Neuron (in vitro differentiated cells): ENCODE measurements at regions not wholly inside any gene's neighbourhood (a gene's known extent, or its start where the extent isn't known, plus 50 kb on each side); places are given as distances from the start of the nearest gene placed in this dataset.

Experiments used
- H2AFZ ChIP-seq: one replicate; pipeline ENCODE4 v1.6.1; 2013; ENCODE audit warnings: low read depth, mild to moderate bottlenecking, inconsistent platforms, low read length, moderate library complexity
- H3K27me3 ChIP-seq: one replicate; pipeline ENCODE4 v1.6.1; 2013; ENCODE audit warnings: low read length; ENCODE audit not compliant: insufficient read depth
- H3K36me3 ChIP-seq: one replicate; pipeline ENCODE4 v1.6.1; 2013; ENCODE audit warnings: low read length; ENCODE audit not compliant: insufficient read depth
- H3K4me1 ChIP-seq: one replicate; pipeline ENCODE4 v1.6.1; 2013; ENCODE audit warnings: low read length; ENCODE audit not compliant: insufficient read depth
- H3K4me3 ChIP-seq: 2 replicates; pipeline ENCODE4 v1.5.1; 2013; ENCODE audit warnings: mild to moderate bottlenecking, low read length, moderate library complexity
- H3K9me3 ChIP-seq: one replicate; pipeline ENCODE4 v1.6.1; 2013; ENCODE audit warnings: low read length

DNA sequence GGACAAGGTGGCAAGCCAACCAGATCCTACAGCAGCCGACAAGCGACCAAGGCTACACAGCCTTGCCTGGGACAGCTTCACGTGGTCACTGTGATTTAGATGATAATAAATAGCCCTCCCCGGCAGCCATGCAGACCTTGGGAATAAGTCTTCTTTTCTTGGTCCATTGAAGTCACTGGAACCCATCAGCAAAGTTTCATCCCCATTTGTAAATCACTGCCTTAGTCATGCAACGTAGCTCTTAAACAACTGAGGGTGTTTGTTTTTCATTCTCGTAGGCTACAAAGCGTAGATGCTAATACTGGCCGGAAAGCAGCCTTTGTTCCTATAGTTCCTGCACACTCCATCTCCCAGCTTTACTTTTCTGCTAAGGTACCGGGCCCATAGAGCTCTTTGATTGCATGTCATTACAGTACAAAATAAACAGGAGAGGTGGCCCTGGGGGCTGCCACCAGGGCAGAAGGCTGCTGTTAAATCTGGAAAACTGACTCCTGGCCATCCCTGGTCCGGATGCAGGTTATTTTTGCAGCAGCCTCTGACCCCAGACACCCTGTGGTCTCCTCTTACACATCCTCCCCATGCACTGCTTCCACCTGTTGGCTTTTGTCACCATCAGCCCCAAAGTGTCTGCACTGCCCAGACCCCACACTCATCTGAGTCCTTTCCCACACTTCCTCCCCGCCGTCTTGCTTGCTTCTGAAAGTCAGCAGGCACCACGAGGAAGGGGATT, 105.5 kb downstream of the TOMM20 start:
- Histone ChIP-seq H2AFZ (no peak overlapping the region), H3K9me3 (peaks cover 3% of the 10 kb centered on the region), H3K4me3 (no peak overlapping the region), H3K27me3 (no peaks in the 10 kb centered on the region), H3K4me1 (peaks cover 10% of the 10 kb centered on the region), H3K36me3 (no peaks in the 10 kb centered on the region)

DNA sequence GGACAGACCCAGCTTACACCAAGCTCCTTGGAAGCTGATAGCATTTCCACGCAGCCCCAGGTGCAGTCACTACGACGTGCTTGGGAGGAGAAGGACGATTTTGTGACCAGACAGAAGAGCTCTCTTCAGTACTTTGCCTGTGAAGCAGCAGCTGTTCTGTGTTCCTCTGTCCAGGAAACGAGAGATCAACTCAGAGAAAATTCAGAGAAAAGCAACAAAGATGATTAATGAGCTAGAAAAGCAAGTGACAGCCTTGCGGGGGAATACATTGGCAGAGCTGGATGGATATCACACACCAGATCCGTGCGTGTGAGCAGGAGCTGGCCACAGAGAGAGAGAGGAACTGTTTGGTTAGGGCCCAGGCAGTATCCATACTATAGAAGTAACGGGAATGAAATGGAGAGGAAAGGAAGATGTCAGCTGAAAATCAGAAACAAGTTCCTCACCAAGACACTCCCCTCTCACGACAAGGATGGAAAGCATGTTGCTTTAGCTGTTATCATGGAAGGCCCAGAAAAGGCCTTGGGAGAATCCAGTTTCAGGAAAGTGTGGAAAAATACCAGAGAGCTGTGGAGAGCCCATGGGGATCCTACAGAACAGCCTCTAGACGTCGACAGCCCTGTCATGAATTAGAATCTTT, 106.2 kb downstream of the TOMM20 start:
- Histone ChIP-seq H3K9me3 (peaks cover 1% of the 10 kb centered on the region), H3K4me3 (no peak overlapping the region), H3K4me1 (peaks cover 10% of the 10 kb centered on the region), H3K36me3 (no peaks in the 10 kb centered on the region), H3K27me3 (no peaks in the 10 kb centered on the region), H2AFZ (no peak overlapping the region)

DNA sequence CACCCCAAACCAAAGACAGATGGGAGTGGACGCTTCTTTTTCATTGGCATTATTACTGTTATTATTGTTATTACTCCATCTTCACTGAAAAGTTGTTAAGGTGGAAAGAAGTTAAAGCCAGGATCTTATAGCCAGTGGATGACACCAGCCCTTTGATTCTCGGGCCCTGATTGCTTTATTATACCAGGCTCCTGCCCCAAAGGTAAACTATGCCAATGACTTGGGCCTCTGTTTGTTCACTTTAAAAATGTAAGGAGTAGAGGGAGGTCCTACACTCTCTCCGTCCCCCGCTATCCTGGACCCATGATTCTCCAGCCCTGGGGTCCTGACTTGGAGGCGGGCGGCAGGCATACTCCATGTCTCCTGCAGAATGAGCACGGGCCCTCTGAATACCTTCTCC, 106.8 kb downstream of the TOMM20 start:
- H3K9me3 ChIP-seq, result no peaks in the 10 kb centered on the region
- no peaks in the 10 kb centered on the region for H3K36me3 ChIP-seq
- H3K27me3 ChIP-seq, result no peaks in the 10 kb centered on the region
- no peak overlapping the region for H3K4me3 ChIP-seq
- H2AFZ ChIP-seq, result no peak overlapping the region
- H3K4me1 ChIP-seq, result peaks cover 10% of the 10 kb centered on the region

DNA sequence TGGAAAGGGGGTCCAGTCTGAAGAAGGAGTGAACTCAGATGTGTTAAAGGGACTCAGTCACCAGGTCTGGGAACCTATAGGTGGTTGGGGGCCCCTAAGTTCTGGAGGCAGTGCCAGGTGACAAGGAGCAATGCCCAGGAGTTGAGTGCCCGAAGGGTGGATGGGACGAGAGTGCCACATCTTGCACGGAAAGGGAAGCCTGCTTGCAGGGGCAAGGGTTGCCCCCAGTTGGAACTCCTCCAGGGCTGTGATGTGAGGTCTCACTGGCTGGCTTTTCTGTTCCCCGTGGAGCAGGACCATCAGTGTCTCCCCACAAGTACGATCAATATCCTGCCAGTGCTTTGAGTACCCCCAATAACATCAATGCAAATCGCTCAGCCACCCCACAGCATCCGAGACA, 107.3 kb downstream of the TOMM20 start:
- Histone ChIP-seq H3K9me3 (no peaks in the 10 kb centered on the region), H3K4me1 (peaks cover 10% of the 10 kb centered on the region), H3K27me3 (no peaks in the 10 kb centered on the region), H3K36me3 (no peaks in the 10 kb centered on the region), H3K4me3 (no peak overlapping the region), H2AFZ (no peak overlapping the region)

DNA sequence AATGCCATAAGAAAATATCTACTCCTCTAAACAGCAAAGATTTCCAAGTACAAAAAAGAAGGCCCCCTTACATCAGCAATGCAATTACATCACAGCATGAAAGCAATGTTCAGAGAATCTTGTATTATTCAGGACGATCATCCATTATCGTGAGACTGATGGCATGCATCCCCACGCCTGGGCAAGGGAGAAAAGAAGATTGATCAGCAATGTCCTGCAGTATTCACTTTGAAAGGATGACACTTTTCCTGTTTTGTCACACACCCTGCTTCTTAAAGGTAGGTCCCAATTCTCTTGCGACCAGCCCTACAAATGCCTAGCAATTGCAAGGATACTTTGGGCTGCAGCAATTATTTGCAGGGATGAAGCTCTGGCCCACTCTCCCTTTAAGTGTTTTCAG, 108.7 kb downstream of the TOMM20 start:
- Histone ChIP-seq H2AFZ (no peak overlapping the region), H3K4me3 (no peak overlapping the region), H3K36me3 (no peaks in the 10 kb centered on the region), H3K27me3 (no peaks in the 10 kb centered on the region), H3K9me3 (no peaks in the 10 kb centered on the region), H3K4me1 (peaks cover 10% of the 10 kb centered on the region)

DNA sequence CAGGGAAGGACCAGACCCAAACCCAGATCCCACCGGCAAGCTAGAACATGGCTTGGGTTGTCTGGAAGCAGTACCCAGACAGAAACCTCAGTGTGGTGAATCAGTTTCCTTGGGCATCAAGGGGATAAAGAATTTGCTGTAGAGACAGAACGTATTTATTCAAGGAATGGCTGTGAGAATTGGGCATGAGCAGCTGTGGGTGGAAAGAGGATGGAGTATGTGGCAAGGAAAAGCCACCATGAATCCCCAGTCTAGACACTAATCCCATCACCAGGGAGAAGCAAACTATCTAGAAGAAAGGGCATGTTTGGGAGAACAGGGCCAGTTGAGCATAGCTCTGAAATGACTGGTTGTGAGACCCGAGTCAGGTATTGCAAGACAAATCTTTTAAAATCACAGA, 109.2 kb downstream of the TOMM20 start:
- H3K4me3 ChIP-seq, result no peak overlapping the region
- no peaks in the 10 kb centered on the region for H3K9me3 ChIP-seq
- no peaks in the 10 kb centered on the region for H3K27me3 ChIP-seq
- H3K36me3 ChIP-seq, result no peaks in the 10 kb centered on the region
- H2AFZ ChIP-seq, result no peak overlapping the region
- H3K4me1 ChIP-seq, result peaks cover 10% of the 10 kb centered on the region

DNA sequence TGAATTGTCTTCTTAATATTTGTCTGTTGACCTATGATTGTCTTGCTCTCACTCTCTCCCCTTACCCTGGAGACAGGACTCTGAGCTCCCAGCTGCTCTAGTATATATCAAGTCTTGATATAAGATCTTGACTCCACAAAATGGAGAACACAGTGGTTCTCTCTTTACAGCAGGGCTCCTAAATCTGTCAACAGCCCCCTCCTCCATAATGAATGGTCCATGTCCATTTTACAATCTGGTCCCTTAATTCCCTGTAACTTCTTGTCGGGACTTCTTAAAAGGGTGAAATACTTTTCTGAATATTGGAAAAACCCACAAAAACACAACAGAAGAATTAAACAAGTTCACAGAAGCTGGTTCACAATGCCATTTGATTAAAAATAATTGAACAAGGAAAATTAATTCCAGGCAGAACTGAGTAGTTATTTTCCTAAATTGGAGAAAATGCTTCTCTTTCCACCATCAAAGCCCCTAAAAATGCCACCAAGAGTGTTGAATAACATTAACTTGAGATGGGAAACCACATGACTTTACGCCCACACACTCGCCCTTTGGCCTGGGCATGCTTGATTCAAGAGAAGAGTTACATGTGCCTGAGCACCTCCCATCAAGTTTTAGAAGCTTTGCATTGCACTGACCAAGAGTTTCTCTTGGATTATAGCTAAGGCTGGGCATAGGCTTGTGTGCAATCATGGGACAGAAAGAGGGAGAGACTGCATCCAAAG, 109.8 kb downstream of the TOMM20 start:
- Histone ChIP-seq H3K4me3 (no peak overlapping the region), H3K4me1 (peaks cover 10% of the 10 kb centered on the region), H3K9me3 (no peaks in the 10 kb centered on the region)

DNA sequence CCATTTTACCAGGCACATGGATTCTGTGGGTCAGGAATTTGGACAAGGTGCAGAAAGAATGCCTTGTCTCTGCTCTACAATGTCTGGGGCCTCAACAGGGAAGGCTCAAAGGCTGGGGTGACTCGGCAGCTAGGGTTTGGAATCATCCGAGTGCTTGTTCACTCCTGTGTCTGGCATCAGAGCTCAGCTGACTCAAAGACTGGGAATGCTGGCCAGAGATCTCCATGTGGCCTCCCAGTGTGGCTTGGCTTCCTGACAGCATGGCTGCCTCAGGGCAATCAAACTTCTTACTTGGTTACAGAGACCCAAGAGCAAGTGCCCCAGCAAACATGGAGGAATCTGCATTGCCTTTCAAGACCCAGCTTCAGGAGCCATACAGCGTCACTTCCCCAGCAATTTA, 110.5 kb downstream of the TOMM20 start:
- no peak overlapping the region for H2AFZ ChIP-seq
- H3K4me3 ChIP-seq, result no peak overlapping the region
- no peaks in the 10 kb centered on the region for H3K36me3 ChIP-seq
- H3K9me3 ChIP-seq, result no peaks in the 10 kb centered on the region
- H3K27me3 ChIP-seq, result no peaks in the 10 kb centered on the region
- peaks cover 12% of the 10 kb centered on the region for H3K4me1 ChIP-seq

More for the DNA sequence above, 109.8 kb downstream of the TOMM20 start:
- no peaks in the 10 kb centered on the region for H3K27me3 ChIP-seq
- no peak overlapping the region for H2AFZ ChIP-seq
- no peaks in the 10 kb centered on the region for H3K36me3 ChIP-seq

DNA sequence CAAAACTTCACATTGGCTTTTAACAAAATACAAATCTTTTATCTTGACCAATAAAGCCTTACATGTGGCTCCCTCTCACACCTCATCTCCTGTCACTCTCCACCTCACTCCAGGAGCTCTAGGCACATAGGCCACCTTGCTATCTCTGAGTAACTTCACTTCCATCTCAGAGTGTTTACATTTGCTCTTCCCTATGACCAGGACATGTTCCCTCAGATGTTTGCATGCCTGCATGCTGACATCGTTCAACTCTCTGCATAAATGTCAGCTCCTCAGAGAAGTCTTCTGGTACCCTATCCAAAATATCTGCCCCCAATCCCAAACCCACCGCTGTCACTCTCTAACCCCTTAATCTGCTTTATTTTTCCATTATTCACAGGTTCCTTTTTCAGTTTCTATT, 110.9 kb downstream of the TOMM20 start:
- Histone ChIP-seq H3K4me3 (no peak overlapping the region), H3K27me3 (no peaks in the 10 kb centered on the region), H2AFZ (no peak overlapping the region), H3K36me3 (no peaks in the 10 kb centered on the region), H3K4me1 (peaks cover 17% of the 10 kb centered on the region), H3K9me3 (no peaks in the 10 kb centered on the region)

DNA sequence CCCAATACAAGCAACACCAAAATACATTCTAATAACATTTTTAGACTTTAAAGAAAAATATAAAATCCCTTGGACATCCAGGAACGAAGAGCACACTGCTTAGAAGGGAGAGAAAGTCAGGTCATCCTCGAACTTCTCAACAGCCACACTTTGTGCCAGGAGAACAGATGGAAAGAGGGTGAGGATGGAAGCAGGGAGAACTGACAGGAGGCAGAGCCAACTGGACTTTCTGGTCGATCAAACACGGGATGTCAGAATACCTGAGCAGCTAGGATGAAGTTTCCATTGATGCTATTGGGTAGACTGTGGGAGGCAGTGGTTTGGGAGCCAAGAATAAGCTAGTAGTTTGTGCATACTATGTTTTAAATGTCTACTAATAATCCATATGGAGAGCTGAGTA, 111.4 kb downstream of the TOMM20 start:
- no peaks in the 10 kb centered on the region for H3K27me3 ChIP-seq
- H3K4me1 ChIP-seq, result peaks cover 19% of the 10 kb centered on the region
- no peak overlapping the region for H2AFZ ChIP-seq
- no peak overlapping the region for H3K4me3 ChIP-seq
- no peaks in the 10 kb centered on the region for H3K36me3 ChIP-seq
- H3K9me3 ChIP-seq, result no peaks in the 10 kb centered on the region

DNA sequence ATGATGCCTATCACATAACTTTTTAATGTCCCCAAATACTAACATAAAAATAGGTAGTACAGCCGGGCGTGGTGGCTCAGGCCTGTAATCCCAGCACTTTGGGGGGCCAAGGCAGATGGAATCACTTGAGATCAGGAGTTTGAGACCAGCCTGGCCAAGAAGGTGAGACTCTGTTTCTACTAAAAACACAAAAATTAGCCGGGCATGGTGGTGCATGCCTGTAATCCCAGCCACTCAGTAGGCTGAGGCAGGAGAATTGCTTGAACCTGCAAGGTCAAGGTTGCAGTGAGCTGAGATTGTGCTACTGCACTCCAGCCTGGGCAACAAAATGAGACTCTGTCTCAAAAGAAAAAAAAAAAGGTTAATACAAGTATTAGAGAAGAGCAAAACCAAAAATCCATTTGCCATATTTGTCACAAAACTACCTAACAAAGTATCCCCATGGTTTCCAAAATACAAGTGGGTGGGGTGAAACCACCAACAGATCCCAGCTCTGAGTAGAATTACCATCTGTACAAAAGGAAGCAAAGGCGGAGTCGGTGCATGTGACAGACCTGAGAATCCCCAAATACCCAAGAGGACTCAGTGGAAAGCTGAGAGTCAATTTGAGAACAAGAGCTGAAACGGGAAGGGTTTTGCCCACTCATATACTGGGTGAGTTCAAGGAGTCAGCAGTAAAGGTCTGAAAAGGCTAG, 113.2 kb downstream of the TOMM20 start:
- no peak overlapping the region for H2AFZ ChIP-seq
- no peaks in the 10 kb centered on the region for H3K27me3 ChIP-seq
- peaks cover 22% of the 10 kb centered on the region for H3K4me1 ChIP-seq
- H3K4me3 ChIP-seq, result no peak overlapping the region
- H3K36me3 ChIP-seq, result no peaks in the 10 kb centered on the region
- H3K9me3 ChIP-seq, result no peaks in the 10 kb centered on the region

DNA sequence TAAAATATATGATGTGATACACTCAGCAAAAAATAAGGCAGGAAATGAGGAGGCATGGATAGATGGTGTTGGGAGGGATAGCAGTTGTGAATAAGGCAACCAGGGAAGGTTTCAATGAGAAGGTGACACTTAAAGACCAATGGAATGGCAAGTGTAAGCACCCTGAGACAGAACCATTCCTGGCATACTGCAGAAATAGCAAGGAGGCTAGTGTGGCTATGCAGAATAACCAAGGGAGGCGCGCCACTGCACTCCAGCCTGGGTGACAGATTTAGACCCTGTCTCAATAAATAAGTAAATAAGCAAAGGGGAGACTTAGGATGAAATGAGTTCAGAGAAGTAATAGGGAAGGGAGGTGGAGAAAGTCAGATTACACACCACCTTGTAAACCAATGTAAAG, 113.9 kb downstream of the TOMM20 start:
- H2AFZ ChIP-seq, result no peak overlapping the region
- H3K4me3 ChIP-seq, result no peak overlapping the region
- H3K36me3 ChIP-seq, result no peaks in the 10 kb centered on the region
- peaks cover 19% of the 10 kb centered on the region for H3K4me1 ChIP-seq
- H3K27me3 ChIP-seq, result no peaks in the 10 kb centered on the region
- H3K9me3 ChIP-seq, result no peaks in the 10 kb centered on the region

DNA sequence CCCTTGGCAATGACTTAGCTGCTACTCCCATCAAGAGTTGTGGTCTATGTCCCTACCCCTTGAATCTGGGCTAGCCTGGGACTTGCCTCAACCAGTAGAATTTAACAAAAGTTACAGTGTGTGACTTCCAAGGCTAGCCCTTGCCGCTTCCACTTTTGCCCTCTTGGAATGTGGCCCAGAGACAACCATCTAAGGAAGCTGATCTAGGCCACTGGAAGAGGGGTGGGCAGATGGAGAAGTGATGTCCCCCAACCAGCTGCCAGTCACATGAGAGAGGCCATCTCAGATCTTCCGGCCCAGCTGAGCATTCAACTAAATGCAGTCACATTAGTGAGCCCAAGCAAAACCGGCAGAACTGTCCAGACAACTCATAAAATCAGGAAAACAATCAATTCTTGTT, 115.1 kb downstream of the TOMM20 start:
- H3K9me3 ChIP-seq, result no peaks in the 10 kb centered on the region
- H2AFZ ChIP-seq, result no peak overlapping the region

More for the DNA sequence above, 115.1 kb downstream of the TOMM20 start:
- Histone ChIP-seq H3K27me3 (no peaks in the 10 kb centered on the region), H3K4me1 (peaks cover 15% of the 10 kb centered on the region), H3K4me3 (no peak overlapping the region), H3K36me3 (no peaks in the 10 kb centered on the region)
